NCI-H2227 (cell line): ENCODE measurements at regions not wholly inside any gene's neighbourhood (a gene's known extent, or its start where the extent isn't known, plus 50 kb on each side); places are given as distances from the start of the nearest gene placed in this dataset.

ENCODE experiments used
- DNase-seq: peaks from one replicate; lab custom pipeline; 2025; ENCODE audit not compliant: unreplicated experiment; lab: John Stamatoyannopoulos, UW

DNA sequence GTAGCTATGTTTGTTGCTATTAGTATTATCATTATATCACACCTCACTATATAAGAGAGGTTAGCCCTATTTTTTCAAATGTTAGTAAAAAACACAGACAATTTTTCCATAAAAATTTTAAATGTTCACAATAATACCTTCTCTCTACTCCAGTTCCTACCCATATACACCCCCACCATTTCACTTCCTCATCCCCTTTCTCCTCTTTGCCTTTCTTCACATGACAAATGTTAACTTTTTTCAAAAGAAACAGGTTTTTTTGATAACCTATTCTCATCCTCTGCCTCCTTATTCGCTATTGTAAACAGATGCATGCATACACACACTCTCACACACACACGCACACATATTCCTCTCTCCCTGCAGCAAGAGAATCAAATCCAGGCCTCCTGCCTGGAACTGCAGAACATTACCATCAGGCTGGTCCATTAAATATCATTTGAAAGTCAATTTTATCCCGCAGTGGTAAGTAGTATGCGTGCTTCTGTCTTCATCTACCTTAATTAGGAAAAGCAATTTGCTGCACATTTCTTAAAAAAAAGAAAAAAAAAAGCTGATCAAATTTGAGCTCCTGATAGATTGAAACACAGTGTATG, 55.5 kb downstream of the MID1IP1 start:
- DNase-seq, result no peak

DNA sequence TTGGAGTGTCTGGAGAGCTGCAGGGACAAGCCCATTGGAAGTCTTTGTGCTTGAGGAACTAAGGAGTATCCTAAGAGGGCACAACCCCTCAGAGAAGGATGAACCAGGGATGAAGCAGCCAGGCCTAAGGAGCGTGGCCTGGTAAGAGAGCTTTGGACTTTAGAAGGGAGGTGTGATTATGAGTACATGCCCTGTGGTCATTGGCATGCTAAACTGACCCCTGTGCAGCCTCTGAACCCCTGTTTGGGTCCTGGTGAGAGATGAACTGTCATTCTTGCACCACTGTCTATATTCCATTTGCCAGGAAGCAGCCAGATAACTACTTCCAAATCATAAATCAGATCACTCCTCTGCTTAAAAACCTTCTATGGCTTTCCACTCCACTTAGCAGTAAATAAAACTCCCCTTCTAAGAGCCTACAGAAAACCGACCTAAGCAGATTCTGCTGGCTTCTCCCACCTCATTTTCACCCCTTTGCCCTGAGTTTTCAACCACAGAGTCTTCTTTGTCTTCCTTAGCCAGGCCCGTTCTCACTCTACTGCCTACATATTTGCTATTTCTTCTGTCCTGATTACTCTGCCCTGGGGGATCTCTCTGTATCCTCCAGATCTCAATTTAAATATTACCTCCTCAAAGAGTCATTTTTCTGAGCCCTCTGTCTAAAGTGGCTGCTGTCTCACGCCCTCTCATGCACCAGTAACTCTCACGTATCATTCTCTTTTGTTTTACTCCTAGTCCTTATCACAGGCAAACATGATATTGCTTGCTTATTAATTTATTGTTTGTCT, 56.7 kb downstream of the MID1IP1 start:
- DNase-seq, result no peak

DNA sequence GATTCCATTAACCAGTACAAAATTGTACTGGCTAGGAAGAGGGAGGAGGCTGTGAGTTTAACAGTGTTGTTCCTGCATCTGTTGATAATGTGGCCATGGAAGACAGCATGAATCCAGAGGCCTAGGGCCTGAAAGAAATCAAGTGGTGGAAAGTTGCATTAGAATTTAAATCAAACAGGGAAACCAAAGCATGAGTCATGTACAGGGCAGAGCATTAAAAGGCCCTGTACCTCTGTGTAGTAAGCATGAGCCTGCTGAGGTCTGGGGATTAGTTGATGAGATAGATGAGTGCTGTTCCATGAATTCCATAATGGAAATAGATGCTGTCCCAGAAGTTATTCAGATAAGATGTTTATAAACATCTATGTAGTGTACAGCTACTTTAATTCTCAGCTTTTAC, 58.3 kb downstream of the MID1IP1 start:
- no peak for DNase-seq

DNA sequence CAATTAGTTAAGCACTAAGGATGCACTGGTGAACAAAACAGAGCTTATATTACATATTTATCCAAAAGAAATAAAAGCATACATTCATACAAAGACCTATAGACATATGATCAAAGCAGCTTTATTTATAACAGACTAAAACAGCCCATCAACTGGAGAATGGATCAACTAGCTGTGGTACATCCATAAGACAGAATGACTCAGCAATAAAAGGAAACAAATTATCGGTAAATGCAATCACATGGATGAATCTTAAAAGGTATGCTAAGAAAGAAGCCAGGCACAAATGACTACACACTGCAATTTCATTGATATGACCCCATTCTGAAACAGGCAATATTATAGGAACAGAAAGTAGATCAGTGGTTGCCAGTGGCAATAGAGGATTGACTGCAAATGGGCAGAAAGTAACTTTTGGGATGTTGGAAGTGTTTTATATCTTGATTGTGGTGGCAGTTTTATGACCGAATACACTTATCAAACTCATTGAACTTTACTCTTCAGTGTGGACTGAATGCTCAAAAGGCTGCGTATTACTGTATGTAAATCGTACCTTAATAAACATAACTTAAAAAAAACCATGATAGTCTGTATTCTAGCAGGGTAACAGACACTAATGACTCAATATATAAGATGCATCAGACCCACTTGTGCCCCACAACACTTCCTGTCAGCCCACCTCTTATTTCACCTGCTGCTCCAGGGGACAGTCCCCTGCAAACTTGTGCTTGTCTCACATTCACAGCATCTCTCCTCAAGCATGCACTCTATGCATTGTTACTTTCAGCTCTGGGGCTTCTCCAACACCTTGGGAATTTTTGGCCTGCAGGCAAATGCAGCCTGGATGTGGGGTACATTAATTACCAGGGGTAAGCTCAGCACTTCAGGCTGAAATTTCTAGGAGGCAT, 59.1 kb downstream of the MID1IP1 start:
- no peak for DNase-seq

DNA sequence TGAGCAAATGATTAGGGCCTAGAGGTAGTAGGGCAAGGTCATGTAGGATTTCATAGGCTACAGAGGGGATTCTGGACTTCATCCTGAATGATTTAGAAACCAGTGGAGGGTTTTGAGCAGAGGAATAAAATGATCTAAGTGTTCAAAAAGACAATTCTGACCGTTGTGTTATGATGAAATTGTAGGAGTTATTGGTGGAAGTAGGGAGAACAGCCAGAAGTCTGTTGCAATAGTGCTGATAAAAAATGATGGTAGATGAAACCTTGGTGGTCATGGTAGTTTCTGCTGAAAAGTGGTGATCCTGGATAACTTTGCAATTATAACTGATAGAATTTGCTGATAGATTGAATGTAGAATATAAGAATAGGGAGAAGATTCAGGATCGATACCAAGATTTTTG, 60.2 kb downstream of the MID1IP1 start:
- DNase-seq, result no peak

DNA sequence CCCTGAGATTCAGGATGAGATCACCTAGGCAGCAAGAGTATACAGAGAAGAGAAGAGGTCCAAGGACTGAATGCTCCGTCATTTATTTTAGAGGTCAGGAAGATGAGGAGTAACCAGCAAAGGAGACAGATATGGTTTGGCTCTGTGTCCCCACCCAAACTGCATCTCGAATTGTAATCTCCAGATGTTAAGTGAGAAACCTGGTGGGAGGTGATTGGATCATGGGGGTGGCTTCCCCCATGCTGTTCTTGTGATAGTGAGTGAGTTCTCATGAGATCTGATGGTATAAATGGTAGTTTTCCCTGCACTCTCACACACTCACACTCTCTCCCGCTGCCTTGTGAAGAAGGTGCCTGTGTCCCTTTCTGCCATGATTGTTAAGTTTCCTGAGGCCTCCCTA, 60.8 kb downstream of the MID1IP1 start:
- DNase-seq, result no peak

DNA sequence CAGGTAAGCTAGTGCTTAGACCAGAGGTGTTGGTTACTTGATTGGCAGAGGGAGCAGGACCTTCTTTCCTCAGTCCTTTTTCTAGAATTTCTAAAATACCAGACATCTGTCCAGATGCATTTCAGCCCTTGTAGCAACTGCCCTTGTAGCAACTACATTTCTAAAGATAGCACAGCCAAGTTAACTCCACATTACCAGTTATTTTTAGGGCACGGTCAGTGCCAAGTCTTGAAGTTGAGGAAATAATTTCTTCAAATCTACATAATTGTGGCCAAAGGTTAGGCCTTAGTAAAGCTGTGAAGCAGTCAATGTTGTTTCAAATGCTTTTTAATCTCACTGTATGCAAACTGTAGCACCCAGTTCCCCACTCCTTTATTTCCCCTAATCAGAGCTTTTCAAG, 62.9 kb downstream of the MID1IP1 start:
- DNase-seq, result no peak

DNA sequence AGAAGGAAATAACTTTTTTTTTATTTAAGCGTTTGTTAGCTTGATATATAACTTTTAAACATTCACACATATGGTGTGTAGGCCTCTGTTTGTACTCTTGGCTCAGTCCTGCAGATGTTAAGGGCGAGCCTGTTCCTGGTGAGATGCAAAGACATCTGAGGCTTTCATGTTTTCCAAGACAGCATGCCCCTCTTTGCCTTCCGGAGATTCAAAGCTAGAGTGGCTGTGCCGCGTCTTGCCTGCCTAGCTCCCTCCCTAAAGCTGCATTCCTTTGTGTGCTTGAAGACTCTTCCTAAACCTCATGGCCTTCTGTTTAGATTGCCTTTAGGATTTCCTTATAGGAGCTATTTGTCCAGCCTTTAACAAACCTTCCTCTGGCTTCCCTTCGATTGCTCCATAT, 67.1 kb downstream of the MID1IP1 start:
- no peak for DNase-seq

DNA sequence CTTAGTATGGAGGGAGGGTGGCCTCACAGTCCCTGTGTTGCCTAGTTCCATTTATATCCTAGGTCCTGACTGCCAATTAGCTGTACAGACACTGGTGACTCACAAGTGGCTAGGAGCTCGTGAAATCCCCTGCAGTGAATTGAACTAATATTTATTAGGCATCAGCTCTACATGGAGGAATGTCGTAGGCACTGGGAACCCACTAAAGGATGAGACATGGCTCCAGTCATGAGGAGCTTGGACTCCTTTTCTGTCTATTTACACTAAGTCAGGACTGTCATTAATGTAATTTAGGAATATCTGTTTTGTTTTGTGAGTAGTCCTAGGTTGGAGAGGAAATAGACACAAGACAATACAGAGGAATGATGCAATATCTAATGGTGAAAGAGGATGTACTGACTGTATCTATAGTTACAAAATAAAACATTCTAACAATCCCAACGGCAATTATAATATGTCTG, 67.7 kb downstream of the MID1IP1 start:
- no peak for DNase-seq

DNA sequence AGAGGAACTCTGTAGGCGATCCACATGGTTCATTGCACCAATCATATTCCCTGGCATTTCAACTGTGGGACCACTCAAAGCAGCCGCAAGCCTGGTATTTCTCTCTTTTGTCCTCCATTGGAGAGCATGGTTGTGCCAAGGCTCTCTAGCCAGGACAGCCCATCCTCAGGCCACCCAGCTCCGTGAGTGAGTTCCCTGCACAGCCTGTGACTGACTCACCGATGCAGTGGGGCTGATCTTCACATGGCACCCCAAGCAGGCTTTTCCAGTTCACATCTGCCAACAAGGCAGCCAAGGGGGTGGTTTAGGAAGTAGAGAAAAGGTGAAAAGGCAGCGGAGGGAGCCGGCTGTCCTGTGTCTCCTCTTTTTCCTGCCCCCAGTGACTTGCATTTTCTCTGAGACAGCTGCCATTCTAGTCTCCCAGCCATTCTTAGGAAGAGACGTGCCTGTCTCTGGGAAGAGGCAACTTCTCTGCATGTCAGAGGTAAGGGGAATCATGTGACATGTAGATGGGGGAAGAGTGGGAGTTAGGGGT, 69.2 kb downstream of the MID1IP1 start:
- DNase-seq, result no peak

DNA sequence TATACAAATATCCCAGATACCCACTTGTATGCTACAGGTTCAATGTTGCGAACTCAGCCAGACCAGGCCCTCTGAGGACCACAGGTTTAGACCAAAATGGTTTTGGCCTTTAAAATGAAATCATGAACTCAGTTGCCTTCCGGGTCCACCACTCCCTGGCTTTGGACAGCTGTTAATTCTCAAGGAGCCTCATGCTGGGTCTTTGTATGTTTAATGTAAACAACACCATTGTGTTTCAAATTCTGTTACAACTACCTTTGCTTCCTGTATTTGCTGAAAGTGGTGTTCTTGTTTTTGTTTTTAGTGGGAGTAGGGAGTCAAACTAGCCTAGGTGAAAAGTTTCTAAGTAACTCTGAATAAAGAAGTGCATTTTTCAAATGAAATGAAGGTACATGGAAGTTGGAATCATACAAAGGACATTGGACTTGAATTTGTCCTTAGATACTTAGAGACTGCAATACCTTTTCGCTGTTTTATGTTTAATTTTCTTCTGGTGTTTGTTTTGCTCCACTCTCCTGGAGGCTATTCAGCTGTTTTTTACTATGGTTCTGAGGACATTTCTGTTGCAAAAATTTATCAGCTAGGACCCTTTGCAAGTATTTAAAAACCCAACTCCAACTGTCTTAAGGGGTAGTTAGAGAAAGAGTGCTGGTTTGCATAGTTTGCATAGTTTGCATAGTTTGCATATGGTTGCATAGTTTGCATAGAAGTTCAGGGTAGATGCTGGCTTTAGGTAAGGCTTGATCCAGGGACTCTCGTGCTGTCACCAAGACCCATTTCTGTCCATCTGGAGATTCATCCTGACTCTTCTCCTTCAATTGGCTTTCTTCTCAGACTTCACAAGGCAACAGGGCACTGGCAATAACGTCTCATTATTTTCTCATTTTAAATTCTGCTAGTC, 70.1 kb downstream of the MID1IP1 start:
- DNase-seq, result no peak

DNA sequence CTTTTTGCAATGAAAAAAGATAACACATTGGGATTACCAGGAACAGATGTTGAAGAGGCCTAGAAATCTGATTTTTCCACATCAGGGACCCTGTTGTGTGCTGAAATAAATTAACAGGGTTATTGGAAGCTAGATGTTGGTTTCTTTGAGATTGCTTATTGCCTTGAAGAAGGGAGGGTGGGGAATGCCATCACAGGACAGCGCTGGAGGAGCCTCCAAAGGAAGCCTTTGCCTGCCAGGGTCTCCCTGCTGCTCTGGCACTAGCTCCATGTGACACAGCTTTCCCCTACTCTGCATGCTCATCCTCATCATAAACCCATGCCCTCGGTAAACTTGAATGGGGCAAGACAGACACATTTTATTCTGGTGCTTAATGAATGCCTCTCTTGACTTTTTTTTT, 76.1 kb downstream of the MID1IP1 start:
- DNase-seq, result no peak

DNA sequence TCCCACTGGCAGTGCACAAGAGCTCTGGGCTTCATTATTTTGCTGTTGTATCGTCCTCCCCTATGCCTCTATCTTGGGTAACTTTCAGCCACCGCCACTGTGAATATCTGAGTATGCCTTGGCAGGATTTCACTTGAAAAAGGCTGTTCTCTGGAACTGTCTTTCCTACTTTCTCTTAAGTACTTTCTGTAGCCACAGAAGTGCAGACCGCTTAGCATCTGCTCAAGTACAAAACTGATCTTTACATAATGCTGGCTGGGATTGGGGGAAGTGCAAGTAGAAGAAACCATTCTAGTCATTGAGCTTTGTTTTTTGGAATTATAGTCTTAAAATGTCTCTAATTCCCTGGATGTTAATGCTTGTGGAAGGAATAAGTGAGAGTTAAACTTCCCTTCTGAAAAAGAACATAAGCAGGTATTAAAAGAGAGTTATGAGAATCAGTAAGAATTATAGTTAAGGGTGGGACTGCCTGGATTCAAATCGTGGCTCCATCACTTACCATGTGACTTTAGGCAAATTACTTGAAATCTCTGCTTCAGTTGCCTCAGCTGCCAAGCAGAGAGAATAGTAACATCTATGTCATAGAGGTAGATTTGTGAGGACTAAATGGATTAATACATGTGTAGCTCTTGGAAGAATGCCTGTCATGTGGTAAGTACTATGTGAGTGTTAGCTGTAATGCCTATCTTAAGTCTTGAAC, 77.5 kb downstream of the MID1IP1 start:
- DNase-seq, result no peak

DNA sequence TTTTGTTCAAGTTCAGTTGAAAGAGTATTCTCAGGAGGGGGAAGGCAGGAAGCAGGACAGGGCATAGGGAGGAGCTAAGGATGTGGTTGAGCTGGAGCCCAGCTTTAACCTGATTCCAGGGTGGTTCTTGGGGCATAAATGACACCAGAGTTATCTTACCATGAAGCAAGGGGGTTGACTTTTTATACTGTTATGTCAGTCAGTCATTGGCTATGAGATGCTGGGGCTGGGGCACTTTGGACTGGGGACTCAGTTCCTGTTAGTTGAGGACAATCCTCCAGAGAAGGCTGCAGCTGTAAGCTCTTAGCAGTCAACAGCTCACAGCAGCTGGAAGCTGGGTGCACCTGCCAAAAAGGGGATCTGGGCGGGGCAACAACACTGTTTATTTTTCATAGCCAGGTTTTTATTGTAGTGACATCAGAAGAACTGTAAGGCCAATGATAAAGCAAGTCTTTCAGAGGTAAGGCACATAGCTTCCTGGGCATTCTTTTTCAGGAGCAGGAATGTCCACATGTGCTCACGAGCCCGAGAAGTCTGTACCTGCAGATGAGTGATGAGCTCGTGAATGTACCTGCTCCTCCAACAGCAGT, 78.5 kb downstream of the MID1IP1 start:
- no peak for DNase-seq

DNA sequence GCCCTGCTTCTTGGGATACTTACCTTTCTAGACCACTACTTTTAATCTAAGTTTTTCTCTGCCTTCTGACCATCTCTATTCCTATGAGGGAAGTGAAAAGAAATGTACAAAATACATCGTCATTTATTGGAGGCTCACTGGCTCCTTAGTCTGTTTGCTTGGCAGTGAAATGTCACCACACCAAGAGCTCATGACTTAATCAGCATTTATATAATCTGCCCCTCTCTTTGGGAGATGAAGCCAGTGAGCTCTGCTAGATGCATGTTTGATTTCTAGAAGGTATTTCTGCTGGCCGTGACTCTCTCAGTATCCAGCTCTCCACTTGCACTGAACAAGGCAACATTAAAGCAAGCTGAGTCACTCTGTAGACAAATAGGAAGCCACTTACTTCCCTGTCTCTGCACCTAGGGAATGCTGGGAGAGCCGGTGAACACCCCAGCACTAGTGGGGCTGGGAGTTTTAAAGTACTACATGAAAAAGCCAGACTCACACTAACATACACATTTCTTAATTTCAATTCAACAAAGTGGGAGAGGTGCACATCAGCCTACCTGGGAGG, 79.1 kb downstream of the MID1IP1 start:
- DNase-seq, result no peak

DNA sequence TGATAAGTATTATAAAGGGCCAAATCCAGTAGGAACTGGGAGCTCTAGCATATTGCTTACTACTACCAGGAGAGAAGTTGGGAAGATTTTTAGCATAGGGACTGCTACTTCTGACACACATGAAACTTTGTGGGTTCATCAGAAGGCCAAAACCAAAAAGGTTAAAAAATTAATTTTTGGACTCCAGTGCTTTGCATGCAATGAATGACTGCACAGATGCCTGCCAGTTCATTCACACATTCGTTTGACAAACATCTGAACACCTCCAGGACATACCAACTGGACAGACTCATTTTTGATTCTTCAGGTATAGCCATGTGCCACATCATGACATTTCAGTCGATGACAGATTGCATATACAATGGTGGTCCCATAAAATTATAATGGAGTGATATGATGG, 79.8 kb downstream of the MID1IP1 start:
- no peak for DNase-seq

DNA sequence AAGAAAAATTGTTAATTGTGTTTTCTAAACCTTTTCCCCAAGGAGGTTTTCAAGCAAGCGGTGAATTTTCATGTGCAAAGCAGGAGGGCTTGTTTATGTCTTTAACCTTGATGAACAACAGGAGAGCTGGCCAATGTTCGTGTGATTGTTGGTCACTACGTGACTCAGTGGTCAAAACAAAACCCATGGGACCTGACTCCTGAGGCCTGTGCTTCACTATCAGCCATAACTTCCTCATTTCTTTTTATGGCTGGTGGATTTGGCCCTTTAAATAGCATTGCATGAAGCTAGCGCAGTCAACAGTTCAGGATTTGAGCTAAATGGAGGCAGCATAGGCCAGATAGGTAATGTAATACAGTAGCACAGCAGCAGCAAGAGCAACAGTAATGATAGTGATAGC, 80.5 kb downstream of the MID1IP1 start:
- no peak for DNase-seq

DNA sequence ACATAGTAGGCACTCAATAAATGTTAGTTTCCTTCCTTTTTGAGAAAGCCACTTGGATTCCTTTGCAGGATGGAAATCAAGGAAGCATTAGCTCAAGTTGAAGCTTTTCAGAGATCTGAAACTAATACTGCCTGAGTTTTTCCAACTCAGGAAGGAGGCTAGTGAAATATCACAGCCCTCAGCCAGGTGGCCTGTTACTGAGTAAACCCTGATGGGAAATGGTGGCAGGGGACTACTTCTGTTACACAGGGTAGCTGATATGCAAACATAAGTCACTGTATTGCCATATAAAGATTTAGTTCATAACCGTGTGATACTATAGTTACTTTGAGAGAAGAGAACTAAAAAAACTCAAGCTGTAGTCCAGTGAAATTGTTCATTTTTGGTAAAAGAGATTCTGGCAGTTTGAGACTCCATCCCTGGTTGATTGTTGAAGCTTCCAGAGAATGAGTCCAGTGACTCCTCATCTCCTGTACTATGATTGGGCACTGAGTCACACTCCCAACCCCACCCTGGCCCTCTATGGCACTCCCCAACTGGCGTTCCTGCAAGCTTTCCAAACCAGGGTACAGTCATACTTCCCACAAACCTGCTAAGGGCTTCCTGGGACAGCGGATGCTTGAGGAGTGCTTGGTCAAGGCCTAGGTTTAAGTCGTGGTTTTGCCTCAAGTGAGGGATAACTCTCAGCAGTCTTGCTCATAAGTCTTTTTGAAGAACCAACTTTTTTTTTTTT, 81.8 kb downstream of the MID1IP1 start:
- no peak for DNase-seq

DNA sequence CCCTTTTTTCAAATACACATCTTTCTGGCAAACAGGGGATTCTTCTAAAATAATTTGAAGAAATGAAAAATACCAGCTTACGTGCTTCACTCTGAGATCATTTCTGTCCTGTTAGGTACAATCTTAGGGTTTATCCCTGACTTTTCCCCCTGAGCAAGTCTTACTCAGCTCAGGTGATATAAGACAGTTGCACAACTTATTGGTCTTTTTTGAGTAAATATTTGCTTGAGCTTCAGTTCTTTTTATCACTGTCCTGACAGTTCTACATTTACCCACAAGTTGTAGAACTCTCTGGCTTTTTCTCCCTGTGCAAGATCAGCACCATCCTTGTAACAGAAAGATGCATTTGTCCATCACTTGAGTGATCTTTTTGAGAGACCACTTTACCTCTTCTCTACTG, 84.9 kb downstream of the MID1IP1 start:
- DNase-seq, result no peak
